ENCODE measurements at regions not wholly inside any gene's neighbourhood (a gene's known extent, or its start where the extent isn't known, plus 50 kb on each side); places are given as distances from the start of the nearest gene placed in this dataset.

GRCh38 chr4:26161030-26161824, 159.6 kb upstream of the RBPJ start:
- TF ChIP-seq CTCF (IDR thresholded peaks at IDR 0.05; ENCODE audit: low read depth, low read length) = no peak; the same call in 1 of the 2 replicates
- DNase-seq (ENCODE audit: extremely low read depth, low read depth) = no peak

GRCh38 chr4:26162101-26162500, 158.7 kb upstream of the RBPJ start:
- TF ChIP-seq CTCF (IDR thresholded peaks at IDR 0.05; ENCODE audit: low read depth, low read length) = no peak
- no peak for DNase-seq (ENCODE audit: extremely low read depth, low read depth)

- DNase-seq (ENCODE audit: extremely low read depth, low read depth) = no peak
- TF ChIP-seq CTCF (IDR thresholded peaks at IDR 0.05; ENCODE audit: low read depth, low read length) = no peak
These were observed 157.1 kb upstream of the RBPJ start for GRCh38 chr4:26163425-26164362.

GRCh38 chr4:26171501-26171900, 149.3 kb upstream of the RBPJ start:
- TF ChIP-seq CTCF (IDR thresholded peaks at IDR 0.05; ENCODE audit: low read depth, low read length) = no peak
- no peak for DNase-seq (ENCODE audit: extremely low read depth, low read depth)

- TF ChIP-seq CTCF (IDR thresholded peaks at IDR 0.05; ENCODE audit: low read depth, low read length) = no peak
- DNase-seq (ENCODE audit: extremely low read depth, low read depth) = no peak
These were observed 148.9 kb upstream of the RBPJ start for GRCh38 chr4:26171941-26172340.

GRCh38 chr4:26173619-26174018, 147.2 kb upstream of the RBPJ start:
- no peak for TF ChIP-seq CTCF (IDR thresholded peaks at IDR 0.05; ENCODE audit: low read depth, low read length)
- DNase-seq (ENCODE audit: extremely low read depth, low read depth) = peak; percentile 41

GRCh38 chr4:26174027-26174426, 146.8 kb upstream of the RBPJ start:
- DNase-seq (ENCODE audit: extremely low read depth, low read depth) = no peak
- no peak for TF ChIP-seq CTCF (IDR thresholded peaks at IDR 0.05; ENCODE audit: low read depth, low read length)
